ENCODE measurements at regions not wholly inside any gene's neighbourhood (a gene's known extent, or its start where the extent isn't known, plus 50 kb on each side); places are given as distances from the start of the nearest gene placed in this dataset.

DNA sequence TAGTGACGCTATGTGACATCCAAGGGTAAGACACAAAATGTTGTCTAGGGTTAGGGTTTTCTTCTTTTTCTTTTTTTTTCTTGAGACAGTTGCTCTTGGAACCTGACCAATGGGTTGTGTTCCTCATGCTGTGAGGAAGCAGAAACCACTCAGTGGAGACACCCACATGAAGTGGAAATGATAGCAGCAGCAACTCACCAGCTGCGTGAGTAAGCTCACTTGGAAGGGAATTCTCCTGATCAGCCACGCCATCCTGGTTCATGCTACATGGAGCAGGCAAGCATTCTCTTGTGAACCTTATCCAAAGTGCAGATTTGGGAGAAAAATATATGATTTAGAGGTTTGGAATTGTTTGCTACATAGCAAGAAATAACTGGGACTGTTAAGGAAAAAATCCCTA, 863.7 kb downstream of the EPHA4 start:
- no peak for TF ChIP-seq POLR2A (IDR thresholded peaks at IDR 0.05)
- TF ChIP-seq, protein P1, sequence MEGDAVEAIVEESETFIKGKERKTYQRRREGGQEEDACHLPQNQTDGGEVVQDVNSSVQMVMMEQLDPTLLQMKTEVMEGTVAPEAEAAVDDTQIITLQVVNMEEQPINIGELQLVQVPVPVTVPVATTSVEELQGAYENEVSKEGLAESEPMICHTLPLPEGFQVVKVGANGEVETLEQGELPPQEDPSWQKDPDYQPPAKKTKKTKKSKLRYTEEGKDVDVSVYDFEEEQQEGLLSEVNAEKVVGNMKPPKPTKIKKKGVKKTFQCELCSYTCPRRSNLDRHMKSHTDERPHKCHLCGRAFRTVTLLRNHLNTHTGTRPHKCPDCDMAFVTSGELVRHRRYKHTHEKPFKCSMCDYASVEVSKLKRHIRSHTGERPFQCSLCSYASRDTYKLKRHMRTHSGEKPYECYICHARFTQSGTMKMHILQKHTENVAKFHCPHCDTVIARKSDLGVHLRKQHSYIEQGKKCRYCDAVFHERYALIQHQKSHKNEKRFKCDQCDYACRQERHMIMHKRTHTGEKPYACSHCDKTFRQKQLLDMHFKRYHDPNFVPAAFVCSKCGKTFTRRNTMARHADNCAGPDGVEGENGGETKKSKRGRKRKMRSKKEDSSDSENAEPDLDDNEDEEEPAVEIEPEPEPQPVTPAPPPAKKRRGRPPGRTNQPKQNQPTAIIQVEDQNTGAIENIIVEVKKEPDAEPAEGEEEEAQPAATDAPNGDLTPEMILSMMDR (IDR thresholded peaks at IDR 0.05), result no peak

Data from thyroid gland (tissue), 4 donors.